K562 (cell line): ENCODE measurements at regions not wholly inside any gene's neighbourhood (a gene's known extent, or its start where the extent isn't known, plus 50 kb on each side); places are given as distances from the start of the nearest gene placed in this dataset.

Experiments used
- CREM ChIP-seq: IDR thresholded peaks from 2 replicates; pipeline ENCODE4 v1.6.1; 2014; ENCODE audit warnings: antibody characterized with exemption, low read depth
- DDX20 ChIP-seq: fragments of 450-650 bp; IDR thresholded peaks from 2 replicates; pipeline ENCODE4 v1.6.1; 2016; ENCODE audit warnings: missing genetic modification characterization, low read depth, mild to moderate bottlenecking, missing compliant biosample characterization, moderate library complexity
- GATA2 ChIP-seq: sonication (generic); formaldehyde crosslinking; IDR thresholded peaks from 2 replicates; pipeline ENCODE4 v1.4.0; 2020; ENCODE audit warnings: mild to moderate bottlenecking, missing genetic modification reagents
- HEY1 ChIP-seq: fragments of 250-450 bp; sonication (Bioruptor Pico); IDR thresholded peaks from 2 replicates; pipeline ENCODE4 v1.5.0; 2020; ENCODE audit warnings: mild to moderate bottlenecking, moderate library complexity, borderline replicate concordance
- JUNB ChIP-seq: fragments of 450-650 bp; formaldehyde crosslinking; conservative IDR thresholded peaks from 2 replicates; pipeline ENCODE4 v1.4.0; 2020; ENCODE audit warnings: mild to moderate bottlenecking
- MGA ChIP-seq: fragments of 450-650 bp; IDR thresholded peaks from 2 replicates; pipeline ENCODE4 v1.6.1; 2016; ENCODE audit warnings: mild to moderate bottlenecking, moderate library complexity
- RFX5 ChIP-seq: IDR thresholded peaks from 2 replicates; pipeline ENCODE4 v1.6.1; 2011; ENCODE audit warnings: low read depth, mild to moderate bottlenecking, improper control_type of control experiment, low read length
- TRIM28 ChIP-seq: fragments of 450-650 bp; IDR thresholded peaks from 2 replicates; pipeline ENCODE4 v1.6.1; 2017
- ZNF263 ChIP-seq: sonication (generic); formaldehyde crosslinking; IDR thresholded peaks from 2 replicates; pipeline ENCODE4 v1.8.0; 2022; ENCODE audit warnings: mild to moderate bottlenecking, missing genetic modification reagents, borderline replicate concordance
- ZNF3 ChIP-seq: fragments of 250-450 bp; sonication (Bioruptor Pico); IDR thresholded peaks from 2 replicates; pipeline ENCODE4 v1.5.0; 2021; ENCODE audit warnings: mild to moderate bottlenecking, moderate library complexity
- ZNF668 ChIP-seq: fragments of 250-450 bp; sonication (Bioruptor Pico); IDR thresholded peaks from 2 replicates; pipeline ENCODE4 v1.8.0; 2022; ENCODE audit warnings: mild to moderate bottlenecking, inconsistent platforms
- ZNF75A ChIP-seq: fragments of 450-650 bp; formaldehyde crosslinking; IDR thresholded peaks from 2 replicates; pipeline ENCODE4 v1.4.0; 2020; ENCODE audit warnings: mild to moderate bottlenecking
- TF ChIP-seq, protein P1 (sequence below): fragments of 450-650 bp; IDR thresholded peaks from 2 replicates; pipeline ENCODE4 v1.6.1; 2016; ENCODE audit warnings: borderline replicate concordance
- TF ChIP-seq, protein P2 (sequence below): fragments of 250-450 bp; sonication (Bioruptor Pico); IDR thresholded peaks from 2 replicates; pipeline ENCODE4 v1.8.0; 2021; ENCODE audit warnings: borderline replicate concordance, mild to moderate bottlenecking, moderate library complexity; ENCODE audit not compliant: poor library complexity, severe bottlenecking

GRCh38 chr6:14950103-14950969 is 295.5 kb upstream of the JARID2 start (continued):
- TF ChIP-seq MGA (peak; percentile 28; the same call in 1 of the 2 replicates), CREM (peak; percentile 66), DDX20 (no peak), GATA2 (CRISPR knock-in tag) (0 out of 2 replicates have a peak, but pooled peaks have one; percentile 15), RFX5 (no peak), TRIM28 (no peak), ZNF75A (no peak), JUNB (CRISPR knock-in tag) (no peak), HEY1 (CRISPR knock-in tag) (no peak), ZNF668 (CRISPR knock-in tag) (peak; percentile 32; the same call in 1 of the 2 replicates), ZNF3 (no peak), ZNF263 (CRISPR knock-in tag) (no peak)
- TF ChIP-seq, protein P1, sequence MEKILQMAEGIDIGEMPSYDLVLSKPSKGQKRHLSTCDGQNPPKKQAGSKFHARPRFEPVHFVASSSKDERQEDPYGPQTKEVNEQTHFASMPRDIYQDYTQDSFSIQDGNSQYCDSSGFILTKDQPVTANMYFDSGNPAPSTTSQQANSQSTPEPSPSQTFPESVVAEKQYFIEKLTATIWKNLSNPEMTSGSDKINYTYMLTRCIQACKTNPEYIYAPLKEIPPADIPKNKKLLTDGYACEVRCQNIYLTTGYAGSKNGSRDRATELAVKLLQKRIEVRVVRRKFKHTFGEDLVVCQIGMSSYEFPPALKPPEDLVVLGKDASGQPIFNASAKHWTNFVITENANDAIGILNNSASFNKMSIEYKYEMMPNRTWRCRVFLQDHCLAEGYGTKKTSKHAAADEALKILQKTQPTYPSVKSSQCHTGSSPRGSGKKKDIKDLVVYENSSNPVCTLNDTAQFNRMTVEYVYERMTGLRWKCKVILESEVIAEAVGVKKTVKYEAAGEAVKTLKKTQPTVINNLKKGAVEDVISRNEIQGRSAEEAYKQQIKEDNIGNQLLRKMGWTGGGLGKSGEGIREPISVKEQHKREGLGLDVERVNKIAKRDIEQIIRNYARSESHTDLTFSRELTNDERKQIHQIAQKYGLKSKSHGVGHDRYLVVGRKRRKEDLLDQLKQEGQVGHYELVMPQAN: no peak
- TF ChIP-seq, protein P2, sequence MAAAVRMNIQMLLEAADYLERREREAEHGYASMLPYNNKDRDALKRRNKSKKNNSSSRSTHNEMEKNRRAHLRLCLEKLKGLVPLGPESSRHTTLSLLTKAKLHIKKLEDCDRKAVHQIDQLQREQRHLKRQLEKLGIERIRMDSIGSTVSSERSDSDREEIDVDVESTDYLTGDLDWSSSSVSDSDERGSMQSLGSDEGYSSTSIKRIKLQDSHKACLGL (CRISPR knock-in tag): no peak
